Mesendoderm (in vitro differentiated cells): ENCODE measurements at regions not wholly inside any gene's neighbourhood (a gene's known extent, or its start where the extent isn't known, plus 50 kb on each side); places are given as distances from the start of the nearest gene placed in this dataset.

Experiments
- DNase-seq: peaks from one replicate; pipeline ENCODE4 v3.0.0; 2013
- H2AK5ac ChIP-seq: 2 replicates; pipeline ENCODE4 v1.6.1; 2013; ENCODE audit warnings: low read length, inconsistent platforms
- H2BK120ac ChIP-seq: 2 replicates; pipeline ENCODE4 v1.6.1; 2013; ENCODE audit warnings: low read depth, mild to moderate bottlenecking, low read length, moderate library complexity, mixed read lengths
- H2BK15ac ChIP-seq: replicated peaks from 2 replicates; pipeline ENCODE4 v1.6.1; 2013; ENCODE audit warnings: low read depth, mild to moderate bottlenecking, moderate library complexity
- H2BK5ac ChIP-seq: 2 replicates; pipeline ENCODE4 v1.6.1; 2013; ENCODE audit warnings: low read length, inconsistent platforms
- H3K18ac ChIP-seq: 2 replicates; pipeline ENCODE4 v1.6.1; 2013; ENCODE audit warnings: mild to moderate bottlenecking, low read length, mixed read lengths
- H3K23ac ChIP-seq: one replicate; pipeline ENCODE4 v1.6.1; 2013; ENCODE audit warnings: low read length
- H3K27ac ChIP-seq: 2 replicates; pipeline ENCODE4 v1.5.1; 2013; ENCODE audit warnings: low read depth, mild to moderate bottlenecking, inconsistent platforms, low read length, moderate library complexity
- H3K27me3 ChIP-seq: 2 replicates; pipeline ENCODE4 v1.6.1; 2013; ENCODE audit warnings: low read length, control low read depth, mild to moderate bottlenecking, inconsistent platforms; ENCODE audit not compliant: insufficient read depth, poor library complexity
- H3K36me3 ChIP-seq: 2 replicates; pipeline ENCODE4 v1.6.1; 2013; ENCODE audit warnings: low read length, inconsistent platforms; ENCODE audit not compliant: control insufficient read depth, insufficient read depth
- H3K4ac ChIP-seq: one replicate; pipeline ENCODE4 v1.6.1; 2013; ENCODE audit warnings: low read depth, mild to moderate bottlenecking, low read length, moderate library complexity
- H3K4me1 ChIP-seq: 2 replicates; pipeline ENCODE4 v1.6.1; 2013; ENCODE audit warnings: low read depth, low read length, inconsistent platforms; ENCODE audit not compliant: control insufficient read depth
- H3K4me2 ChIP-seq: 2 replicates; pipeline ENCODE4 v1.6.1; 2013; ENCODE audit warnings: low read length
- H3K4me3 ChIP-seq: 2 replicates; pipeline ENCODE4 v1.5.1; 2013; ENCODE audit warnings: mild to moderate bottlenecking, low read length
- H3K56ac ChIP-seq: one replicate; pipeline ENCODE4 v1.6.1; 2013; ENCODE audit warnings: low read length
- H3K79me1 ChIP-seq: 2 replicates; pipeline ENCODE4 v1.6.1; 2013; ENCODE audit warnings: low read length, inconsistent platforms
- H3K79me2 ChIP-seq: 2 replicates; pipeline ENCODE4 v1.6.1; 2013; ENCODE audit warnings: mild to moderate bottlenecking, low read length; ENCODE audit not compliant: control insufficient read depth, insufficient read depth
- H3K9ac ChIP-seq: 2 replicates; pipeline ENCODE4 v1.6.1; 2013; ENCODE audit warnings: low read length, inconsistent platforms
- H4K5ac ChIP-seq: one replicate; pipeline ENCODE4 v1.6.1; 2013; ENCODE audit warnings: low read length
- H4K8ac ChIP-seq: one replicate; pipeline ENCODE4 v1.6.1; 2013; ENCODE audit warnings: low read depth, mild to moderate bottlenecking, control low read depth, low read length, moderate library complexity
- WGBS: extraction: QIAGEN DNeasy Blood & Tissue Kit; methylation state at CpG from one replicate; pipeline ENCODE4 v1.1.7; 2013; ENCODE audit warnings: low lambda C conversion rate, missing lambda C conversion rate; ENCODE audit not compliant: insufficient coverage; ENCODE audit errors: extremely low coverage; 5-methylcytosine and 5-hydroxymethylcytosine counted together

DNA sequence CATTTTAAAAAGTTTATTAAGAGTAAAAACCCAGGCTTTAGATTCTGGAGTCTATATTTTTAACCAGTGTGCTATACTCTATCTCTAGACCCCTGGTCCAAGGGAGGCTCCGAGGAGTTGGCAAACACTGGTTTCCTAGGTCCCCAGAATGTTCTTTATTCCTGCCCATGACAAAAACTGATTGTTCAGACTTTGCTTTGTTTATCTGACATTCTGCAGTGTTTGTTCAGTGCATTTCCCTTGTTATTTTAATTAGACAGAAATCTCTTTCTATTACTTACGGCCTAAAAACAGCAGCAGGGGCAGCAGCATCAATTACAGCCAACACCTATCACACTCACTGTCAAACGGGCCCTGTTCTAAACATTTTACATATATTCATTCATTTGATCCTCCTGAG, 2011.6 kb upstream of the WWC1 start:
- H3K4me2 ChIP-seq, result no peak overlapping the region
- no peak overlapping the region for H3K18ac ChIP-seq
- no peak for DNase-seq
- no peaks in the 10 kb centered on the region for H3K4me1 ChIP-seq
- H3K9ac ChIP-seq, result no peak overlapping the region
- H3K79me2 ChIP-seq, result no peaks in the 10 kb centered on the region
- no CpG with 5 or more reads among the region's 3 CpGs for WGBS
- no peak overlapping the region for H4K5ac ChIP-seq
- H3K23ac ChIP-seq, result no peak overlapping the region
- no peak overlapping the region for H2BK5ac ChIP-seq
- H3K27ac ChIP-seq, result no peak overlapping the region
- no peaks in the 10 kb centered on the region for H3K27me3 ChIP-seq
- no peaks in the 10 kb centered on the region for H3K36me3 ChIP-seq
- no peak overlapping the region for H2BK120ac ChIP-seq
- no peak overlapping the region for H2AK5ac ChIP-seq
- no peak overlapping the region for H4K8ac ChIP-seq
- no peaks in the 10 kb centered on the region for H3K79me1 ChIP-seq
- H3K56ac ChIP-seq, result no peak overlapping the region
- H2BK15ac ChIP-seq, result no peak overlapping the region
- H3K4ac ChIP-seq, result no peak overlapping the region
- no peak overlapping the region for H3K4me3 ChIP-seq

DNA sequence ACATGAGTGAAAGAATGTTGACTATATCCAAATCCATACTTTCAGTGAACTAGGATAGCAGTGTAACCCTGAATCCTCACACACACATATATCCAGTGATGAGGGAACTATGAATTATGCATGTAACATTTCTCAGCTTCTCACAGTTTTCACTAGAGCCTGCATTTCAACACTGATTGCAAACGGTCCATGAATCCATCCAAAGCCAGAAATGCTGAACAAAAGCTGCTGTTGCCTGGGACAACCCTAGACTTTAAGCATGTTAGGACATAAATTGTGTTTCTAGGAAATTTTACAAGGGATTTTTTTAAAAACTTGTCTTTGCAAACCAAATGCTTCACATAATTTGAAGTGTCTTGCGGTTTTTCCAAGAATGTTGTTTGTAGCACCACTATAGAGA, 2010.0 kb upstream of the WWC1 start:
- Histone ChIP-seq H3K27me3 (no peaks in the 10 kb centered on the region), H3K79me1 (no peaks in the 10 kb centered on the region), H2BK15ac (no peak overlapping the region), H3K4me3 (no peak overlapping the region), H3K4me1 (no peaks in the 10 kb centered on the region), H4K8ac (no peak overlapping the region), H3K56ac (no peak overlapping the region), H2BK120ac (no peak overlapping the region), H4K5ac (no peak overlapping the region), H3K18ac (no peak overlapping the region), H3K36me3 (no peaks in the 10 kb centered on the region), H3K4me2 (no peak overlapping the region), H2BK5ac (no peak overlapping the region), H3K9ac (no peak overlapping the region), H3K23ac (no peak overlapping the region), H3K27ac (no peak overlapping the region), H2AK5ac (no peak overlapping the region), H3K79me2 (no peaks in the 10 kb centered on the region), H3K4ac (no peak overlapping the region)
- no peak for DNase-seq
- no CpG with 5 or more reads among the region's 2 CpGs for WGBS

DNA sequence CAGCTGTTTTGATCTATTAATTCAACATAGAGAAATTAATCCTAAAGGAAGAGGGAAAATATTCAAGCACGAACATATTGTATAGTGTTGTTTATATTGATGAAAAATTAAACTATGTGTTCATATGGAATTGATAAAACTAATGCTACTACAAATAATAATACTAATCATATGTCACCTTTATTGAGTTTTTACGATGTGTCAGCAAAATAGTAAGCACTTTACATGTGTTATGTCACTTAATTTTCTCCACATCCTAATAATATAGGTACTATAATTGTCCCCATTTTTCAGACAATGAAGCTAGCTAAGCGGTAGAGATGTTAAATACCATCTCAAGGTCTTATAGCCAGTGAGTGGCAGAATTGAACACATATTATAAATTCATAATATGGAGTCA, 2008.5 kb upstream of the WWC1 start:
- Histone ChIP-seq H2AK5ac (no peak overlapping the region), H2BK5ac (no peak overlapping the region), H3K36me3 (no peaks in the 10 kb centered on the region), H4K8ac (no peak overlapping the region), H3K9ac (no peak overlapping the region), H3K4me2 (no peak overlapping the region), H2BK15ac (no peak overlapping the region), H4K5ac (no peak overlapping the region), H3K4me1 (no peaks in the 10 kb centered on the region), H3K4me3 (no peak overlapping the region), H3K23ac (no peak overlapping the region), H3K56ac (no peak overlapping the region), H3K18ac (no peak overlapping the region), H3K79me2 (no peaks in the 10 kb centered on the region), H3K4ac (no peak overlapping the region), H2BK120ac (no peak overlapping the region), H3K27ac (no peak overlapping the region), H3K27me3 (no peaks in the 10 kb centered on the region), H3K79me1 (no peaks in the 10 kb centered on the region)
- no CpG with 5 or more reads among the region's 3 CpGs for WGBS
- no peak for DNase-seq

DNA sequence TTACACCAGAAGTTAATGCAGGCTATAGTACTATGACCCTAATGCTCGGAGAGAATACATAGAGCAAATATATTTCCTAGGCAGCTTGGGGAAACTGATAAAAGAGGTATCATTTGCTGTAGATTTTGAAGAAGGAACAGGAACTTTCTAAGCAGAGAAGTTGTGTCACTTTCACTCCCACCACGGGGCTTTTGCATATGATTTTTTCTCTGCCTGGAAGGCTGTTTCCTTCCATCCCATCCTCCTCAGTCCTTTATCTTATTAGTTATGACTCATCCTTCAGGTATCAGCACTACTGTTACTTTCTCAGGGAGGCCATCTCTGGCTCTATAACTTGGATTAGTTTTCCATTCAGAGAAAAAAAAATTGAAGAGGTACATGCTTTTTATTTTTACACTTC, 2006.1 kb upstream of the WWC1 start:
- DNase-seq, result peak; percentile 64
- Histone ChIP-seq H2BK15ac (no peak overlapping the region), H3K27me3 (no peaks in the 10 kb centered on the region), H3K9ac (no peak overlapping the region), H3K79me1 (no peaks in the 10 kb centered on the region), H3K18ac (no peak overlapping the region), H3K56ac (no peak overlapping the region), H3K27ac (no peak overlapping the region), H3K36me3 (no peaks in the 10 kb centered on the region), H3K4me2 (no peak overlapping the region), H3K79me2 (no peaks in the 10 kb centered on the region), H2BK120ac (no peak overlapping the region), H4K5ac (no peak overlapping the region), H3K4ac (no peak overlapping the region), H2AK5ac (no peak overlapping the region), H4K8ac (no peak overlapping the region), H3K23ac (no peak overlapping the region), H2BK5ac (no peak overlapping the region), H3K4me3 (no peak overlapping the region), H3K4me1 (no peaks in the 10 kb centered on the region)
- no CpG with 5 or more reads among the region's 2 CpGs for WGBS

DNA sequence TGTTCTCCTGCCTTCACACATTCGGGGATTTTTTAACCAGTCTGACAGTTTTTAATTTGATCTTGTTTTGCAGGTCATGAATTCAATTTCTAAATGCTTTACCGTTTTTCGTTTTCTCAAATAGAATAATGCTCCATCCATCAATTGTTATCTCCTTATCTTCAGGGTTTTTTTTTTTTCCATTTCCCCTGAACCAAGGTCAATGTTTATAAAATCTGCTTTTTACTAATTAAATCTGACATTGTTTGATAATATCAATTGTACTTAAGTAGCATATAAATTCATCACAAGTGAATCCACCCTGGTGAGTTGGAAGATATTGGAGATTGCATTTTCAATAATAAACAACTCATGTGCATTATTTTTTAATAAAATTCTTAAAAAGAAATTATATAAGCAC, 2004.6 kb upstream of the WWC1 start:
- Histone ChIP-seq H3K18ac (no peak overlapping the region), H2AK5ac (no peak overlapping the region), H3K4me3 (no peak overlapping the region), H3K23ac (no peak overlapping the region), H3K79me1 (no peaks in the 10 kb centered on the region), H2BK5ac (no peak overlapping the region), H3K79me2 (no peaks in the 10 kb centered on the region), H3K27ac (no peak overlapping the region), H3K4me2 (no peak overlapping the region), H2BK120ac (no peak overlapping the region), H3K4me1 (no peaks in the 10 kb centered on the region), H3K9ac (no peak overlapping the region), H3K27me3 (no peaks in the 10 kb centered on the region), H4K5ac (no peak overlapping the region), H3K56ac (no peak overlapping the region), H3K36me3 (no peaks in the 10 kb centered on the region), H4K8ac (no peak overlapping the region), H3K4ac (no peak overlapping the region), H2BK15ac (no peak overlapping the region)
- DNase-seq, result no peak
- no CpG with 5 or more reads among the region's 3 CpGs for WGBS

DNA sequence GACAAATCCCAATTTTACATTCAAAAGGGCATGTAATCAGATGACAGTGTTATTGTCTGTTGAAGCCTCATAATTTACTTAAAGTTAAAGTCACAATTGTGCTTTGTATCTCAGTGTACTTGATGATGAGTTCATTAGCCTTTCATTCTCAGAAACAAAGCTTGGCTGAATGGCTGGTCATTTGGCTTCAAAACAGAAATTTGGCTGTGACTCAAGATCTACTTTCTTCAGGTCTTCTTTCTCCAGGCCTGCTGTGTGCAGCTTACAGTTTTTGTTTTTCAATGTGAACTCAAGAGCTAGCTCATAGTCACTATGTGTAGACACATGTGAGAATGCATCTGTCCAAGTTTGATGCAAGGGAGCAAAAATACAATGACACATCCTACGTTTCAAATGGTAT, 2003.6 kb upstream of the WWC1 start:
- DNase-seq, result no peak
- Histone ChIP-seq H3K18ac (no peak overlapping the region), H2AK5ac (no peak overlapping the region), H3K4me3 (no peak overlapping the region), H2BK120ac (no peak overlapping the region), H3K36me3 (no peaks in the 10 kb centered on the region), H2BK15ac (no peak overlapping the region), H3K9ac (no peak overlapping the region), H3K4me2 (no peak overlapping the region), H3K79me2 (no peaks in the 10 kb centered on the region), H4K5ac (no peak overlapping the region), H3K27me3 (no peaks in the 10 kb centered on the region), H3K56ac (no peak overlapping the region), H3K4ac (no peak overlapping the region), H3K27ac (no peak overlapping the region), H3K79me1 (no peaks in the 10 kb centered on the region), H2BK5ac (no peak overlapping the region), H4K8ac (no peak overlapping the region), H3K23ac (no peak overlapping the region), H3K4me1 (no peaks in the 10 kb centered on the region)
- no CpG with 5 or more reads among the region's 1 CpG for WGBS
